Cardiac muscle cell (in vitro differentiated cells and primary cell): ENCODE measurements at regions not wholly inside any gene's neighbourhood (a gene's known extent, or its start where the extent isn't known, plus 50 kb on each side); places are given as distances from the start of the nearest gene placed in this dataset.
A peak's percentile ranks its signal among the peaks of the same experiment; 100 is the strongest.

Source experiments
- DNase-seq, 2 donors: peaks; one replicate each; pipeline versions ENCODE4 v3.0.0 to v3.0.0-alpha.2; 2010 to 2017; ENCODE audit warnings: low read depth in 1 of 2, low spot score in 1 of 2
- H3K27ac ChIP-seq: fragments of 200-600 bp; sonication (generic); 2 replicates; pipeline ENCODE4 v1.5.1; 2016
- H3K27me3 ChIP-seq: fragments of 200-600 bp; sonication (generic); 2 replicates; pipeline ENCODE4 v1.6.0; 2016; ENCODE audit warnings: control low read depth
- H3K36me3 ChIP-seq: fragments of 200-600 bp; sonication (generic); 2 replicates; pipeline ENCODE4 v1.5.1; 2016; ENCODE audit warnings: control low read depth
- H3K4me1 ChIP-seq: fragments of 200-600 bp; sonication (generic); 2 replicates; pipeline ENCODE4 v1.8.1; 2017; ENCODE audit warnings: low read depth, mild to moderate bottlenecking, mixed run types
- H3K4me3 ChIP-seq: fragments of 200-600 bp; sonication (generic); 2 replicates; pipeline ENCODE4 v1.5.1; 2016; ENCODE audit warnings: mild to moderate bottlenecking
- H3K9me3 ChIP-seq: fragments of 200-600 bp; sonication (generic); 2 replicates; pipeline ENCODE4 v1.5.1; 2017; ENCODE audit warnings: low read depth, mild to moderate bottlenecking, control low read depth
- CTCF ChIP-seq: IDR thresholded peaks from 2 replicates; pipeline ENCODE4 v1.5.1; 2012; ENCODE audit warnings: low read depth, mild to moderate bottlenecking, low read length

GRCh38 chr4:125620066-125620860, 305.5 kb downstream of the FAT4 start:
- H3K27me3 ChIP-seq = no peaks in the 10 kb centered on the region
- H3K27ac ChIP-seq = no peak overlapping the region
- H3K36me3 ChIP-seq = no peaks in the 10 kb centered on the region
- H3K9me3 ChIP-seq = no peaks in the 10 kb centered on the region
- peak in 1 of 2 donors; percentile 28 for DNase-seq
- TF ChIP-seq CTCF = no peak
- no peak overlapping the region for H3K4me3 ChIP-seq
- no peaks in the 10 kb centered on the region for H3K4me1 ChIP-seq

GRCh38 chr4:125624951-125625350, 310.2 kb downstream of the FAT4 start:
- no peak for TF ChIP-seq CTCF
- DNase-seq = no peak
- H3K27ac ChIP-seq = no peak overlapping the region
- no peaks in the 10 kb centered on the region for H3K36me3 ChIP-seq
- H3K27me3 ChIP-seq = no peaks in the 10 kb centered on the region
- H3K4me1 ChIP-seq = no peaks in the 10 kb centered on the region
- no peak overlapping the region for H3K4me3 ChIP-seq
- no peaks in the 10 kb centered on the region for H3K9me3 ChIP-seq

GRCh38 chr4:125626946-125627345, 312.2 kb downstream of the FAT4 start:
- peaks cover 6% of the 10 kb centered on the region for H3K4me1 ChIP-seq
- no peaks in the 10 kb centered on the region for H3K27me3 ChIP-seq
- no peak for DNase-seq
- no peaks in the 10 kb centered on the region for H3K9me3 ChIP-seq
- no peak for TF ChIP-seq CTCF
- H3K27ac ChIP-seq = no peak overlapping the region
- H3K4me3 ChIP-seq = no peak overlapping the region
- H3K36me3 ChIP-seq = no peaks in the 10 kb centered on the region

- Histone ChIP-seq H3K4me3 (no peak overlapping the region), H3K36me3 (no peaks in the 10 kb centered on the region), H3K27me3 (no peaks in the 10 kb centered on the region), H3K27ac (no peak overlapping the region), H3K9me3 (no peaks in the 10 kb centered on the region), H3K4me1 (no peaks in the 10 kb centered on the region)
- peak; percentile 5 to 21 for DNase-seq
- no peak for TF ChIP-seq CTCF
Observed at GRCh38 chr4:125639182-125639621, 324.4 kb downstream of the FAT4 start.

GRCh38 chr4:125641611-125642010, 326.9 kb downstream of the FAT4 start:
- Histone ChIP-seq H3K4me1 (no peaks in the 10 kb centered on the region), H3K27ac (no peak overlapping the region), H3K9me3 (no peaks in the 10 kb centered on the region), H3K27me3 (no peaks in the 10 kb centered on the region), H3K4me3 (no peak overlapping the region), H3K36me3 (no peaks in the 10 kb centered on the region)
- no peak for TF ChIP-seq CTCF
- no peak for DNase-seq
